ENCODE measurements at regions not wholly inside any gene's neighbourhood (a gene's known extent, or its start where the extent isn't known, plus 50 kb on each side); places are given as distances from the start of the nearest gene placed in this dataset.

DNA sequence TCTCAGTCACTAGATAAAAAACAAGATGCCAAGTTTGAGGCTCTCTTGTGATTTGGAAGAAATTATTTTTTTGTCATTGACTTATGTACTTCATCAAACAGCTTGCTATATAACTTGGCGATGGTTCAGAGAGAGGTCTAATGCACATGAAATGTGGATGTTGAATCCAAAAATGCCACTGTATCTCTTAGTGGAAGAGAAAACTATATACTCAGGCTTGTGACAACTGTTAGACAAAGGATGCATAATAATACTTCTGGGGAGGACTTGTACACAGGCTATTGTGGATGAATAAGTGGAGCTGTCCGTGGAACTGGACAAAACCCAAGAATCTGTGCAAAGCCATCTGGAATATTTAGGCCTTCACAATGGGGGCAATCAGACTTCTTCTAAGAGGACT, 162.9 kb upstream of the NMUR2 start:
- Histone ChIP-seq H3K36me3 (ENCODE audit: control insufficient read depth in 2 of 2, extremely low read depth in 1 of 2, insufficient read depth in 2 of 2, low read length in 2 of 2) (no peaks in the 10 kb centered on the region), H3K4me2 (ENCODE audit: control insufficient read depth, extremely low read depth, insufficient read depth, low read depth, low read length) (no peak overlapping the region), H3K9me1 (ENCODE audit: control insufficient read depth, extremely low read depth, insufficient read depth, low read length) (no peaks in the 10 kb centered on the region), H3K4me3 (ENCODE audit: control insufficient read depth in 2 of 3, extremely low read depth in 1 of 3, insufficient read depth in 2 of 3, low read depth in 1 of 3, low read length in 3 of 3) (no peak overlapping the region), H4K20me1 (ENCODE audit: control insufficient read depth, extremely low read depth, insufficient read depth, low read length) (no peaks in the 10 kb centered on the region), H3K79me2 (ENCODE audit: control insufficient read depth, insufficient read depth, low read length) (no peaks in the 10 kb centered on the region), H3K27ac (ENCODE audit: control insufficient read depth, insufficient read depth, low read length) (no peak overlapping the region), H3K27me3 (ENCODE audit: control insufficient read depth, extremely low read depth, insufficient read depth, low read length) (no peaks in the 10 kb centered on the region), H3K9me3 (ENCODE audit: control insufficient read depth, low read depth, low read length) (no peaks in the 10 kb centered on the region), H3K4me1 (ENCODE audit: control insufficient read depth, extremely low read depth, insufficient read depth, low read length) (no peaks in the 10 kb centered on the region), H2AFZ (ENCODE audit: control insufficient read depth, low read length) (no peak overlapping the region), H3K9ac (ENCODE audit: control insufficient read depth, extremely low read depth, insufficient read depth, low read length) (no peak overlapping the region)
- dilution Hi-C loops (cut with MboI; ENCODE audit: extremely low pct_ligation_motif_present, low sequenced_read_pairs), result no loop called here
- no peak for FAIRE-seq
- TF ChIP-seq, protein P1, sequence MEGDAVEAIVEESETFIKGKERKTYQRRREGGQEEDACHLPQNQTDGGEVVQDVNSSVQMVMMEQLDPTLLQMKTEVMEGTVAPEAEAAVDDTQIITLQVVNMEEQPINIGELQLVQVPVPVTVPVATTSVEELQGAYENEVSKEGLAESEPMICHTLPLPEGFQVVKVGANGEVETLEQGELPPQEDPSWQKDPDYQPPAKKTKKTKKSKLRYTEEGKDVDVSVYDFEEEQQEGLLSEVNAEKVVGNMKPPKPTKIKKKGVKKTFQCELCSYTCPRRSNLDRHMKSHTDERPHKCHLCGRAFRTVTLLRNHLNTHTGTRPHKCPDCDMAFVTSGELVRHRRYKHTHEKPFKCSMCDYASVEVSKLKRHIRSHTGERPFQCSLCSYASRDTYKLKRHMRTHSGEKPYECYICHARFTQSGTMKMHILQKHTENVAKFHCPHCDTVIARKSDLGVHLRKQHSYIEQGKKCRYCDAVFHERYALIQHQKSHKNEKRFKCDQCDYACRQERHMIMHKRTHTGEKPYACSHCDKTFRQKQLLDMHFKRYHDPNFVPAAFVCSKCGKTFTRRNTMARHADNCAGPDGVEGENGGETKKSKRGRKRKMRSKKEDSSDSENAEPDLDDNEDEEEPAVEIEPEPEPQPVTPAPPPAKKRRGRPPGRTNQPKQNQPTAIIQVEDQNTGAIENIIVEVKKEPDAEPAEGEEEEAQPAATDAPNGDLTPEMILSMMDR (optimal IDR thresholded peaks at IDR 0.05 in 1 of 3, IDR thresholded peaks at IDR 0.05 in 1 of 3, conservative IDR thresholded peaks at IDR 0.05 in 1 of 3; ENCODE audit: extremely low read depth in 1 of 3, insufficient read depth in 2 of 3, low read length in 3 of 3), result no peak
- no peak for TF ChIP-seq EZH2 (IDR thresholded peaks at IDR 0.05; ENCODE audit: low read length)
- no peak for DNase-seq (ENCODE audit: low read depth, low spot score)

DNA sequence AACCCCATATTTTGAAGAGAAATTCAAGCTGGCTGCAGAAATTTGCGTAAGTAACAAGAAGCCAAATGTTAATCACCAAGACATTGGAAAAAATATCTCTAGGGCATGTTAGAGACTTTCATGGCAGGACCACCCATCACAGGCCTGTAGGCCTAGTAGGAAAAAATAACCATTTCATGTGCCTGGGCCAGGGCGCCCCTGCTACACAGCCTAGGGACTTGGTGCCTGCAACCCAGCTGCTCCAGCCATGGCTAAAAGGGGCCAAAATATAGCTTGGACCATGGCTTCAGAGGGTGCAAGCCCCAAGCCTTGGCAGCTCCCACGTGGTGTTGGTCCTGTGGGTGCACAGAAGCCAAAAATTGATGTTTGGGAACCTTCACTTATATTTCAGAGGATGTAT, 167.7 kb upstream of the NMUR2 start:
- Histone ChIP-seq H3K27ac (ENCODE audit: control insufficient read depth, insufficient read depth, low read length) (no peak overlapping the region), H4K20me1 (ENCODE audit: control insufficient read depth, extremely low read depth, insufficient read depth, low read length) (no peaks in the 10 kb centered on the region), H3K9me3 (ENCODE audit: control insufficient read depth, low read depth, low read length) (no peaks in the 10 kb centered on the region), H3K36me3 (ENCODE audit: control insufficient read depth in 2 of 2, extremely low read depth in 1 of 2, insufficient read depth in 2 of 2, low read length in 2 of 2) (no peaks in the 10 kb centered on the region), H3K9me1 (ENCODE audit: control insufficient read depth, extremely low read depth, insufficient read depth, low read length) (no peaks in the 10 kb centered on the region), H3K27me3 (ENCODE audit: control insufficient read depth, extremely low read depth, insufficient read depth, low read length) (no peaks in the 10 kb centered on the region), H3K4me1 (ENCODE audit: control insufficient read depth, extremely low read depth, insufficient read depth, low read length) (no peaks in the 10 kb centered on the region), H3K4me3 (ENCODE audit: control insufficient read depth in 2 of 3, extremely low read depth in 1 of 3, insufficient read depth in 2 of 3, low read depth in 1 of 3, low read length in 3 of 3) (no peak overlapping the region), H3K4me2 (ENCODE audit: control insufficient read depth, extremely low read depth, insufficient read depth, low read depth, low read length) (no peak overlapping the region), H3K79me2 (ENCODE audit: control insufficient read depth, insufficient read depth, low read length) (no peaks in the 10 kb centered on the region), H2AFZ (ENCODE audit: control insufficient read depth, low read length) (no peak overlapping the region), H3K9ac (ENCODE audit: control insufficient read depth, extremely low read depth, insufficient read depth, low read length) (no peak overlapping the region)
- DNase-seq (ENCODE audit: low read depth, low spot score) (no peak), FAIRE-seq (no peak)
- TF ChIP-seq, protein P1 (optimal IDR thresholded peaks at IDR 0.05 in 1 of 3, IDR thresholded peaks at IDR 0.05 in 1 of 3, conservative IDR thresholded peaks at IDR 0.05 in 1 of 3; ENCODE audit: extremely low read depth in 1 of 3, insufficient read depth in 2 of 3, low read length in 3 of 3), result no peak
- no peak for TF ChIP-seq EZH2 (IDR thresholded peaks at IDR 0.05; ENCODE audit: low read length)
- dilution Hi-C loops (cut with MboI; ENCODE audit: extremely low pct_ligation_motif_present, low sequenced_read_pairs), result no loop called here
